Activated gamma-delta T cell treated with Interleukin-2 at 50 U/mL for 16 hours (primary cell): ENCODE measurements at regions not wholly inside any gene's neighbourhood (a gene's known extent, or its start where the extent isn't known, plus 50 kb on each side); places are given as distances from the start of the nearest gene placed in this dataset.

Experiments
- DNase-seq: peaks from one replicate; pipeline ENCODE4 v3.0.0-alpha.2; 2020

- DNase-seq = no peak
Measured at GRCh38 chr11:26201411-26201810, 130.5 kb upstream of the ANO3 start.

- DNase-seq = no peak
Measured at GRCh38 chr11:26202754-26203153, 129.2 kb upstream of the ANO3 start.

GRCh38 chr11:26204101-26204500 is 127.8 kb upstream of the ANO3 start:
- no peak for DNase-seq

- no peak for DNase-seq
Measured at GRCh38 chr11:26204839-26205238, 127.1 kb upstream of the ANO3 start.

GRCh38 chr11:26219183-26220117 is 112.5 kb upstream of the ANO3 start:
- DNase-seq = no peak

GRCh38 chr11:26225646-26226045 is 106.3 kb upstream of the ANO3 start:
- no peak for DNase-seq

- DNase-seq = no peak
Measured at GRCh38 chr11:26227301-26227746, 104.6 kb upstream of the ANO3 start.

- no peak for DNase-seq
Measured at GRCh38 chr11:26227883-26228502, 103.9 kb upstream of the ANO3 start.

GRCh38 chr11:26228778-26229177 is 103.2 kb upstream of the ANO3 start:
- no peak for DNase-seq

- no peak for DNase-seq
Measured at GRCh38 chr11:26229257-26229656, 102.7 kb upstream of the ANO3 start.

GRCh38 chr11:26229981-26230380 is 101.9 kb upstream of the ANO3 start:
- DNase-seq = no peak

- DNase-seq = no peak
Measured at GRCh38 chr11:26231252-26231661, 100.7 kb upstream of the ANO3 start.

- DNase-seq = no peak
Measured at GRCh38 chr11:26234451-26234850, 97.5 kb upstream of the ANO3 start.

- DNase-seq = no peak
Measured at GRCh38 chr11:26243426-26243825, 88.5 kb upstream of the ANO3 start.

GRCh38 chr11:26244207-26244606 is 87.7 kb upstream of the ANO3 start:
- DNase-seq = no peak

- DNase-seq = no peak
Measured at GRCh38 chr11:26245046-26245445, 86.9 kb upstream of the ANO3 start.

GRCh38 chr11:26247340-26247739 is 84.6 kb upstream of the ANO3 start:
- no peak for DNase-seq

GRCh38 chr11:26248661-26249060 is 83.3 kb upstream of the ANO3 start:
- DNase-seq = no peak

- DNase-seq = no peak
Measured at GRCh38 chr11:26254378-26254777, 77.6 kb upstream of the ANO3 start.

- DNase-seq = no peak
Measured at GRCh38 chr11:26263769-26264168, 68.2 kb upstream of the ANO3 start.

- no peak for DNase-seq
Measured at GRCh38 chr11:26264266-26264665, 67.7 kb upstream of the ANO3 start.

- DNase-seq = no peak
Measured at GRCh38 chr11:26268980-26269660, 62.8 kb upstream of the ANO3 start.

- DNase-seq = no peak
Measured at GRCh38 chr11:26271666-26272065, 60.3 kb upstream of the ANO3 start.
